Suprapubic skin (tissue), 4 donors: ENCODE measurements at regions not wholly inside any gene's neighbourhood (a gene's known extent, or its start where the extent isn't known, plus 50 kb on each side); places are given as distances from the start of the nearest gene placed in this dataset.
A peak's percentile ranks its signal among the peaks of the same experiment; 100 is the strongest.

Experiments
- DNase-seq, 2 donors: peaks; one replicate each; pipeline ENCODE4 v3.0.0-alpha.2; 2019; ENCODE audit warnings: low spot score in 2 of 2
- H3K27ac ChIP-seq: fragments of 200-600 bp; sonication (generic); one replicate; pipeline ENCODE4 v1.5.1; 2019
- H3K27me3 ChIP-seq: fragments of 200-600 bp; sonication (generic); one replicate; pipeline ENCODE4 v1.5.1; 2019
- H3K36me3 ChIP-seq: fragments of 200-600 bp; sonication (generic); one replicate; pipeline ENCODE4 v1.5.1; 2019
- H3K4me1 ChIP-seq: fragments of 200-600 bp; sonication (generic); one replicate; pipeline ENCODE4 v1.5.1; 2019
- H3K4me3 ChIP-seq: fragments of 200-600 bp; sonication (generic); one replicate; pipeline ENCODE4 v1.5.1; 2019; ENCODE audit warnings: mild to moderate bottlenecking
- H3K9me3 ChIP-seq: fragments of 200-600 bp; sonication (generic); one replicate; pipeline ENCODE4 v1.5.1; 2019
- EP300 ChIP-seq: sonication (generic); formaldehyde crosslinking; IDR thresholded peaks from one replicate; pipeline ENCODE4 v1.6.1; 2017; ENCODE audit warnings: antibody characterized with exemption
- POLR2A ChIP-seq, 2 donors: fragments of 450-650 bp; IDR thresholded peaks; one replicate each; pipeline ENCODE4 v1.6.1; 2017; ENCODE audit warnings: antibody characterized with exemption in 2 of 2, mild to moderate bottlenecking in 2 of 2, moderate library complexity in 2 of 2
- POLR2AphosphoS5 ChIP-seq, 3 donors: sonication (generic); formaldehyde crosslinking; IDR thresholded peaks; one replicate each; pipeline ENCODE4 v1.6.1; 2017; ENCODE audit warnings: antibody characterized with exemption in 3 of 3
- WGBS: methylation state at CpG from one replicate; pipeline ENCODE4 v1.1.5; 2018; 5-methylcytosine and 5-hydroxymethylcytosine counted together
- TF ChIP-seq, protein P1 (sequence below), 2 donors: fragments of 200-600 bp in 1 of 2; fragments of 450-650 bp in 1 of 2; sonication (generic) in 1 of 2; IDR thresholded peaks; one replicate each; pipeline ENCODE4 v1.5.1; 2016 to 2019; ENCODE audit warnings: antibody characterized with exemption in 2 of 2, mild to moderate bottlenecking in 1 of 2, moderate library complexity in 1 of 2

DNA sequence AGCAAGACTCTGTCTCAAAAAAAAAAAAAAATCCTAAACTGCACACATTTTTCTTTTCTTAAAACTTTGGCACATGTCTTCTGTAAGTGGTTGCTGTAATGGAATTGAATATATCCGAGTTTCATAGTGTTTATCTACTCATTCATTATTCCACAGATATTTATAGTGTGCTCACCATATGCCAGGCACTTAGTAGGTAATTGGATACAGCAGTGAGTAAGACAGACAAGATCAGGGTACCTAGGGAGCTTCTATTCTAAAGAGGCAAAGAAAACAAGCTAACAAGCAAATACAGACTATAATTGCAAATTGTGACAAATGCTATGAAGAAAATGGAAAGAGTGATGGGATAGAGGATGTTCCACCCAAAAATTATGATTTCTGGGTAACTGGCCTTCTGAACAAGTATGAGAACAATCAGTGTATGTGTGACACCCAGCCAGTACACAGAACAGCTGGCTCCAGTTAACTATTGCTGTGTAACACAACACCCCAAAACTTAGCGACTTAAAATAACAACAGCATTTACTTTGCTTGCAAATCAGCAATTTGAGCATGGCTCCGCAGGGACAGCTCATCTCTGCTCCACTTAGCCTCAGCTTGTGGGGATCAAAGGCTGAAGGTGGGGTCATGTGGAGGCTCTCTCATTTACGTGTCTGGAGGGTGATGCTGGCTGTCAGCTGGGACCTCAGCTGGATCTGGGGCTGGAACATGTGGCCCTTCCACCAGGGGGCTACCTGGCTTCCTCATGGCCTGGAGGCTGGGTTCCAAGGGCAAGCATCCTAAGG, 224.9 kb downstream of the INSIG2 start:
- DNase-seq: no peak
- H3K27ac ChIP-seq: no peak overlapping the region
- H3K4me3 ChIP-seq: no peak overlapping the region
- H3K4me1 ChIP-seq: peaks cover 11% of the 10 kb centered on the region
- no peaks in the 10 kb centered on the region for H3K36me3 ChIP-seq
- 42% methylated on average over 4 of the region's 4 CpGs for WGBS
- no peaks in the 10 kb centered on the region for H3K9me3 ChIP-seq
- TF ChIP-seq, protein P1, sequence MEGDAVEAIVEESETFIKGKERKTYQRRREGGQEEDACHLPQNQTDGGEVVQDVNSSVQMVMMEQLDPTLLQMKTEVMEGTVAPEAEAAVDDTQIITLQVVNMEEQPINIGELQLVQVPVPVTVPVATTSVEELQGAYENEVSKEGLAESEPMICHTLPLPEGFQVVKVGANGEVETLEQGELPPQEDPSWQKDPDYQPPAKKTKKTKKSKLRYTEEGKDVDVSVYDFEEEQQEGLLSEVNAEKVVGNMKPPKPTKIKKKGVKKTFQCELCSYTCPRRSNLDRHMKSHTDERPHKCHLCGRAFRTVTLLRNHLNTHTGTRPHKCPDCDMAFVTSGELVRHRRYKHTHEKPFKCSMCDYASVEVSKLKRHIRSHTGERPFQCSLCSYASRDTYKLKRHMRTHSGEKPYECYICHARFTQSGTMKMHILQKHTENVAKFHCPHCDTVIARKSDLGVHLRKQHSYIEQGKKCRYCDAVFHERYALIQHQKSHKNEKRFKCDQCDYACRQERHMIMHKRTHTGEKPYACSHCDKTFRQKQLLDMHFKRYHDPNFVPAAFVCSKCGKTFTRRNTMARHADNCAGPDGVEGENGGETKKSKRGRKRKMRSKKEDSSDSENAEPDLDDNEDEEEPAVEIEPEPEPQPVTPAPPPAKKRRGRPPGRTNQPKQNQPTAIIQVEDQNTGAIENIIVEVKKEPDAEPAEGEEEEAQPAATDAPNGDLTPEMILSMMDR (IDR thresholded peaks at IDR 0.05): no peak
- TF ChIP-seq EP300: no peak
- TF ChIP-seq POLR2A (IDR thresholded peaks at IDR 0.05): no peak
- TF ChIP-seq POLR2AphosphoS5 (IDR thresholded peaks at IDR 0.05): no peak
- no peaks in the 10 kb centered on the region for H3K27me3 ChIP-seq

GRCh38 chr2:118310681-118311429, 222.6 kb downstream of the INSIG2 start:
- H3K4me1 ChIP-seq: peaks cover 11% of the 10 kb centered on the region
- H3K9me3 ChIP-seq: no peaks in the 10 kb centered on the region
- no peaks in the 10 kb centered on the region for H3K36me3 ChIP-seq
- no peaks in the 10 kb centered on the region for H3K27me3 ChIP-seq
- peak overlapping the region; percentile 54 for H3K4me3 ChIP-seq
- H3K27ac ChIP-seq: peak overlapping the region; percentile 86
- TF ChIP-seq, protein P1 (IDR thresholded peaks at IDR 0.05): no peak
- no peak for TF ChIP-seq EP300
- TF ChIP-seq POLR2AphosphoS5 (IDR thresholded peaks at IDR 0.05): no peak
- TF ChIP-seq POLR2A (IDR thresholded peaks at IDR 0.05): no peak
- peak in 1 of 2 donors; percentile 69 for DNase-seq
- WGBS: 22% methylated on average over 20 of the region's 20 CpGs

- H3K27me3 ChIP-seq: no peaks in the 10 kb centered on the region
- DNase-seq: peak; percentile 68 to 82
- TF ChIP-seq, protein P1 (IDR thresholded peaks at IDR 0.05): no peak
- no peak for TF ChIP-seq EP300
- no peak for TF ChIP-seq POLR2AphosphoS5 (IDR thresholded peaks at IDR 0.05)
- no peak for TF ChIP-seq POLR2A (IDR thresholded peaks at IDR 0.05)
Observed at GRCh38 chr2:118309946-118310680, 221.8 kb downstream of the INSIG2 start.

DNA sequence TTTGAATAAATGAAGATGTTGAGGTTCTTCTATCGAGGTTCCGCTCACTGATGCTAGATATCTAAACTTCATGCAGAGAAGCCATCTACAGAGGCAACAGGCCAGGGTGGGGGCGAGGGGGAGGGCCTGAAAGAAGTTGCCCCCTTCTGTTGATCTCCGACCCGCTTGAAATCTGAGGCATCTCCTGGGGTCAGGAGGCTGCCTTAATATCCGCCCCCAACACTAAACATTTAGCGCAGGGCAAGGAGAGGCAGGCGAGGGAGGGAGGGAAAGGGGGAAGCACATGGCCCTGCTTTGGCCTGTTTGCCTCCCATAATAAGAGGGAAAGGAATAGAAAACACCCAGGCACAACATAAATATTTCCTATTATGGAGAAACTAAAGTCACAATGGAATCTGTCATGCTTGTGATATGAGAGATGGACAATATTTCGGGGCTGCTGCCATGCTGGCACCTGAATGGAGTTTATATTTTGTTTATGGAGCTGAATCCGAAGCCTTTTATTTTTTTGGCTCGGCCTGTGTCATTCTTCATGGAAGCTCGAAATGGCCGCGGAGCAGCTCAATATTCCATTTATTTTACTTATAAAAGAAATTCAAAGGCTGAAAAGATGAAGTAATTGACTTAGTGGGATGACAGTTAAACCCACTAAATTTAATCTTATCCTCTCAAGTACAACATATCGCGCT, 221.1 kb downstream of the INSIG2 start:
- Histone ChIP-seq H3K4me3 (peak overlapping the region; percentile 54), H3K36me3 (no peaks in the 10 kb centered on the region), H3K9me3 (no peaks in the 10 kb centered on the region), H3K27ac (peak overlapping the region; percentile 86), H3K27me3 (no peaks in the 10 kb centered on the region), H3K4me1 (peaks cover 11% of the 10 kb centered on the region)
- 60% methylated on average over 16 of the region's 16 CpGs for WGBS
- TF ChIP-seq, protein P1 (IDR thresholded peaks at IDR 0.05): no peak
- TF ChIP-seq EP300: no peak
- no peak for TF ChIP-seq POLR2A (IDR thresholded peaks at IDR 0.05)
- TF ChIP-seq POLR2AphosphoS5 (IDR thresholded peaks at IDR 0.05): no peak
- DNase-seq: no peak

More at GRCh38 chr2:118309946-118310680, 221.8 kb downstream of the INSIG2 start:
- peak overlapping the region; percentile 54 for H3K4me3 ChIP-seq
- H3K9me3 ChIP-seq: no peaks in the 10 kb centered on the region
- peaks cover 11% of the 10 kb centered on the region for H3K4me1 ChIP-seq
- no peaks in the 10 kb centered on the region for H3K36me3 ChIP-seq
- peak overlapping the region; percentile 86 for H3K27ac ChIP-seq
- WGBS: 2% methylated on average over 56 of the region's 56 CpGs
